Panc1 (cell line): ENCODE measurements at regions not wholly inside any gene's neighbourhood (a gene's known extent, or its start where the extent isn't known, plus 50 kb on each side); places are given as distances from the start of the nearest gene placed in this dataset.

Experiments
- ATAC-seq: fragments of 200-7000 bp; cut with Tn5 transposase; 2 replicates; pipeline ENCODE4 v1.9.1; 2020; ENCODE audit warnings: mild to moderate bottlenecking, moderate library complexity
- BruUV-seq: library from RNA; stranded (reverse); fragments of 400-500 nt; replicated peaks from 2 replicates; lab custom pipeline; 2021; lab: Mats Ljungman, UMichigan
- CTCF ChIA-PET: fragments of 300-600 bp; sonication (Branson Sonifier 250); formaldehyde crosslinking; loops from one replicate; lab custom pipeline; 2022; ENCODE audit warnings: antibody characterized with exemption; lab: Charles Lee
- POLR2A ChIA-PET: fragments of 300-600 bp; sonication (Branson Sonifier 250); formaldehyde crosslinking; loops from one replicate; lab custom pipeline; 2022; ENCODE audit warnings: antibody characterized with exemption; lab: Charles Lee
- DNase-seq: peaks from one replicate; pipeline ENCODE4 v3.0.0-alpha.2; 2010; ENCODE audit warnings: low read depth, low spot score
- H3K27ac ChIP-seq: 2 replicates; pipeline ENCODE4 v1.5.1; 2011; ENCODE audit warnings: mild to moderate bottlenecking, low read length, inconsistent platforms
- H3K27me3 ChIP-seq: fragments of 200-500 bp; sonication (Bioruptor generic); 2 replicates; pipeline ENCODE4 v1.6.0; 2014; ENCODE audit warnings: low read length, inconsistent platforms; ENCODE audit not compliant: control insufficient read depth, insufficient read depth
- H3K36me3 ChIP-seq: fragments of 200-500 bp; sonication (Bioruptor generic); 2 replicates; pipeline ENCODE4 v1.5.1; 2014; ENCODE audit warnings: inconsistent platforms, mild to moderate bottlenecking, low read length, moderate library complexity; ENCODE audit not compliant: control insufficient read depth, insufficient read depth
- H3K4me1 ChIP-seq: 2 replicates; pipeline ENCODE4 v1.5.1; 2011; ENCODE audit warnings: inconsistent platforms, mild to moderate bottlenecking, low read length, moderate library complexity; ENCODE audit not compliant: control insufficient read depth, insufficient read depth
- H3K4me3 ChIP-seq, 2 experiments: 2 replicates each; pipeline ENCODE4 v1.5.1; 2011 to 2012; ENCODE audit warnings: low read depth in 2 of 2, low read length in 2 of 2, mild to moderate bottlenecking in 2 of 2, inconsistent platforms in 1 of 2, moderate library complexity in 1 of 2
- H3K9me3 ChIP-seq: fragments of 200-500 bp; sonication (Bioruptor generic); 2 replicates; pipeline ENCODE4 v1.5.1; 2014; ENCODE audit warnings: low read depth, mild to moderate bottlenecking, inconsistent platforms, low read length, moderate library complexity; ENCODE audit not compliant: control insufficient read depth, insufficient read depth
- CTCF ChIP-seq: fragments of 450-650 bp; IDR thresholded peaks from 2 replicates; pipeline ENCODE4 v1.5.1; 2017; ENCODE audit warnings: mild to moderate bottlenecking
- POLR2AphosphoS5 ChIP-seq: IDR thresholded peaks from 2 replicates; pipeline ENCODE4 v1.6.1; 2012; ENCODE audit warnings: mild to moderate bottlenecking, low read depth, low read length, moderate library complexity
- REST ChIP-seq, 2 experiments: IDR thresholded peaks; 2 replicates each; pipeline ENCODE4 v1.6.1; 2011 to 2012; ENCODE audit warnings: low read depth in 2 of 2, control low read depth in 1 of 2, low read length in 1 of 2, mild to moderate bottlenecking in 1 of 2, moderate library complexity in 1 of 2; ENCODE audit not compliant: insufficient read depth in 1 of 2
- SIN3A ChIP-seq: IDR thresholded peaks from 2 replicates; pipeline ENCODE4 v1.6.1; 2012; ENCODE audit warnings: low read depth, mild to moderate bottlenecking, low read length, moderate library complexity, borderline replicate concordance; ENCODE audit not compliant: insufficient read depth
- TCF7L2 ChIP-seq: IDR thresholded peaks from 2 replicates; pipeline ENCODE4 v1.6.1; 2011; ENCODE audit warnings: mild to moderate bottlenecking, low read depth, low read length, inconsistent platforms
- in situ Hi-C: cut with HindIII; loops from 2 replicates; pipeline ENCODE4 v1.10.0; 2016; ENCODE audit warnings: low sequenced_read_pairs, low pct_unique_long_range_greater_than_20kb
- intact Hi-C: fragments of 100-400 bp; cut with micrococcal nuclease; formaldehyde crosslinking; loops from one replicate; pipeline ENCODE4 v1.10.0; 2022; ENCODE audit not compliant: unreplicated experiment

- DNase-seq (no peak), ATAC-seq (no peak)
- POLR2A ChIA-PET = no interaction called here
- intact Hi-C loops (no loop called here), in situ Hi-C loops (no loop called here)
- TF ChIP-seq SIN3A = no peak
- no peak for TF ChIP-seq REST (IDR thresholded peaks at IDR 0.05; ENCODE audit: insufficient read depth in 1 of 2, low read depth in 2 of 2, low read length in 1 of 2)
- no peak for TF ChIP-seq CTCF
- no peak for TF ChIP-seq TCF7L2
- TF ChIP-seq POLR2AphosphoS5 = no peak
- CTCF ChIA-PET = no interaction called here
- H3K4me3 ChIP-seq = no peak overlapping the region
- H3K36me3 ChIP-seq = no peaks in the 10 kb centered on the region
- H3K27ac ChIP-seq = no peak overlapping the region
- BruUV-seq = no TSS peak
- H3K4me1 ChIP-seq = no peaks in the 10 kb centered on the region
- no peaks in the 10 kb centered on the region for H3K27me3 ChIP-seq
- no peaks in the 10 kb centered on the region for H3K9me3 ChIP-seq
Measured at GRCh38 chr18:25469489-25469888, 117.5 kb upstream of the ZNF521 start.

DNA sequence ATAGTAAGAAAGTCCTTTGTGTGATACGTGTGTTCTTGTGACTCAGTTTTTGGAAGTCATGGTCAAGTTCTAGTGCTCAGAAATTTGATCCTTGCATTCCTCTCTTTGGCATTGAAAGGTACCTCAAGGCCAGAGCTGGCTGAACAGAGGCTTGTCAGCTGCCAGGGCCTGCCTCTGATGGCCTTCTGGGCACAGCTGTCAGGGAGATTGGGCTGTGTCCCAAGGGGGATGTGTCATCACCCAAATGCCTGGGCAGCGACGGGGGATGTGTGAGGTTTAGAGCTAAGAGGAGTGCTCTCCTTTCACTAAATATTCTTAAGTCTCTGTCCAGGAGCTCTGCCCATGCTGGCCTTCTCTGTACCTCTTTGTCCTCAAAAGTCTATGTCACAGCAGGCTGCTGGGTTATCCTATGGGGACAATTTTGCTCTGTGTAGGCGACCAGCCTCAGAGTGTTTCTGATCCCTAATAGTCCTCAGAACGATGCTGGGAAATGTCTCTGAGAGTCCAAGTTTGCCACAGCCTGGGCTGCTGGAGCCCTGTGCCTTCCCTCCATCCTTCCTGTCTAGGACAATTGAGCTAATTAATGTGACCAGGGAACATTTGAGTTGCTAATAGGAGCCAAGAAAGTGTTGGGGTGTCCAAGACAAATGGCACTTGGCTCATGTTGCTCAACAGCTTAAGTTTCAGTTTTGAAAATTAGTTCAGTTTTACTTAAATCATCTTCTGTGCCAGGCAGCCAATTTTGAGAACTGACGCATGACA, 115.4 kb upstream of the ZNF521 start:
- no TSS peak for BruUV-seq
- Histone ChIP-seq H3K27me3 (no peaks in the 10 kb centered on the region), H3K4me1 (no peaks in the 10 kb centered on the region), H3K4me3 (no peak overlapping the region), H3K9me3 (no peaks in the 10 kb centered on the region), H3K36me3 (no peaks in the 10 kb centered on the region), H3K27ac (no peak overlapping the region)
- no peak for TF ChIP-seq TCF7L2
- intact Hi-C loops (no loop called here), in situ Hi-C loops (no loop called here)
- ChIA-PET POLR2A (no interaction called here), CTCF (no interaction called here)
- ATAC-seq = no peak
- no peak for DNase-seq

GRCh38 chr18:25465152-25465732, 113.3 kb upstream of the ZNF521 start:
- ChIA-PET POLR2A (no interaction called here), CTCF (no interaction called here)
- intact Hi-C loops = no loop called here
- no peak for TF ChIP-seq POLR2AphosphoS5
- no peak for TF ChIP-seq CTCF
- TF ChIP-seq SIN3A = no peak
- TF ChIP-seq REST (IDR thresholded peaks at IDR 0.05; ENCODE audit: insufficient read depth in 1 of 2, low read depth in 2 of 2, low read length in 1 of 2) = no peak
- no peak for TF ChIP-seq TCF7L2
- BruUV-seq = no TSS peak
- in situ Hi-C loops = no loop called here
- Histone ChIP-seq H3K4me1 (no peaks in the 10 kb centered on the region), H3K36me3 (no peaks in the 10 kb centered on the region), H3K4me3 (no peak overlapping the region), H3K9me3 (no peaks in the 10 kb centered on the region), H3K27me3 (no peaks in the 10 kb centered on the region), H3K27ac (no peak overlapping the region)
- DNase-seq (no peak), ATAC-seq (no peak)
